ENCODE measurements at regions not wholly inside any gene's neighbourhood (a gene's known extent, or its start where the extent isn't known, plus 50 kb on each side); places are given as distances from the start of the nearest gene placed in this dataset.

GRCh38 chr3:159077860-159078259 lies 276.0 kb downstream of the MFSD1 start:
- TF ChIP-seq CTCF (IDR thresholded peaks at IDR 0.05; ENCODE audit: low read depth, low read length, poor library complexity, severe bottlenecking), result no peak
- no peak for TF ChIP-seq EZH2phosphoT487 (IDR thresholded peaks at IDR 0.05; ENCODE audit: borderline replicate concordance, low read length)

Data from DOHH2 (cell line).